ENCODE measurements at regions not wholly inside any gene's neighbourhood (a gene's known extent, or its start where the extent isn't known, plus 50 kb on each side); places are given as distances from the start of the nearest gene placed in this dataset.

- no peaks in the 10 kb centered on the region for H3K9me3 ChIP-seq (ENCODE audit: control insufficient read depth in 1 of 2, insufficient read depth in 1 of 2, low read depth in 1 of 2, low read length in 2 of 2)
- ChIA-PET POLR2A (no interaction called here), CTCF (no interaction called here), RAD21 (ENCODE audit: low non-redundant PET in 1 of 2, low total read pairs in 2 of 2, uncharacterized antibody in 2 of 2, unreplicated experiment in 2 of 2) (no interaction called here)
- ATAC-seq (no peak), DNase-seq (ENCODE audit: low read depth, low spot score) (no peak)
- H3K27me3 ChIP-seq (ENCODE audit: insufficient read depth, low read length): peaks cover 5% of the 10 kb centered on the region; the same call in 1 of the 2 replicates
- no peak overlapping the region for H3K27ac ChIP-seq (ENCODE audit: low read depth, low read length)
- no TSS peak for BruUV-seq (replicated peaks)
- no peak overlapping the region for H2AFZ ChIP-seq (ENCODE audit: low read depth, low read length, poor library complexity, severe bottlenecking)
- H3K36me3 ChIP-seq (ENCODE audit: control insufficient read depth in 1 of 2, insufficient read depth in 2 of 2, low read length in 2 of 2): no peaks in the 10 kb centered on the region
- H3K4me2 ChIP-seq (ENCODE audit: low read length): no peak overlapping the region
- H3K79me2 ChIP-seq (ENCODE audit: insufficient read depth, low read length): no peaks in the 10 kb centered on the region
- intact Hi-C loops (cut with micrococcal nuclease): no loop called here
- TF ChIP-seq ZNF274 (IDR thresholded peaks at IDR 0.05; ENCODE audit: low read depth, low read length) (no peak), FOSL1 (IDR thresholded peaks at IDR 0.05; ENCODE audit: low read depth) (no peak), RAD21 (IDR thresholded peaks at IDR 0.05; ENCODE audit: low read depth) (no peak)
- H4K20me1 ChIP-seq (ENCODE audit: insufficient read depth): no peaks in the 10 kb centered on the region
- H3K9ac ChIP-seq (ENCODE audit: low read length): no peak overlapping the region
- no peaks in the 10 kb centered on the region for H3K4me1 ChIP-seq (ENCODE audit: control insufficient read depth in 1 of 2, insufficient read depth in 2 of 2, low read length in 2 of 2)
- H3K4me3 ChIP-seq (replicated peaks in 1 of 2; ENCODE audit: low read depth in 1 of 2, low read length in 2 of 2): no peak overlapping the region
- no peaks in the 10 kb centered on the region for H3K9me2 ChIP-seq (ENCODE audit: insufficient read depth)
Observed at GRCh38 chr20:41784209-41784958, 166.2 kb upstream of the CHD6 start.

- POLR2A ChIA-PET: no interaction called here
Observed at GRCh38 chr20:41783423-41784208, 165.4 kb upstream of the CHD6 start.

More at GRCh38 chr20:41783423-41784208, 165.4 kb upstream of the CHD6 start:
- ChIA-PET RAD21 (ENCODE audit: low non-redundant PET in 1 of 2, low total read pairs in 2 of 2, uncharacterized antibody in 2 of 2, unreplicated experiment in 2 of 2) (no interaction called here), CTCF (no interaction called here)
- Histone ChIP-seq H3K4me3 (replicated peaks in 1 of 2; ENCODE audit: low read depth in 1 of 2, low read length in 2 of 2) (no peak overlapping the region), H3K4me2 (ENCODE audit: low read length) (no peak overlapping the region), H4K20me1 (ENCODE audit: insufficient read depth) (no peaks in the 10 kb centered on the region), H3K4me1 (ENCODE audit: control insufficient read depth in 1 of 2, insufficient read depth in 2 of 2, low read length in 2 of 2) (no peaks in the 10 kb centered on the region), H3K9me3 (ENCODE audit: control insufficient read depth in 1 of 2, insufficient read depth in 1 of 2, low read depth in 1 of 2, low read length in 2 of 2) (no peaks in the 10 kb centered on the region), H3K79me2 (ENCODE audit: insufficient read depth, low read length) (no peaks in the 10 kb centered on the region), H3K9ac (ENCODE audit: low read length) (no peak overlapping the region), H3K27ac (ENCODE audit: low read depth, low read length) (no peak overlapping the region), H2AFZ (ENCODE audit: low read depth, low read length, poor library complexity, severe bottlenecking) (no peak overlapping the region), H3K27me3 (ENCODE audit: insufficient read depth, low read length) (peaks cover 5% of the 10 kb centered on the region; the same call in 1 of the 2 replicates), H3K36me3 (ENCODE audit: control insufficient read depth in 1 of 2, insufficient read depth in 2 of 2, low read length in 2 of 2) (no peaks in the 10 kb centered on the region), H3K9me2 (ENCODE audit: insufficient read depth) (no peaks in the 10 kb centered on the region)
- no peak for DNase-seq (ENCODE audit: low read depth, low spot score)
- intact Hi-C loops (cut with micrococcal nuclease): no loop called here
- ATAC-seq: no peak
- BruUV-seq (replicated peaks): no TSS peak
- TF ChIP-seq SP1 (IDR thresholded peaks at IDR 0.05; ENCODE audit: low read depth) (no peak), ZNF274 (IDR thresholded peaks at IDR 0.05; ENCODE audit: low read depth, low read length) (no peak), SIN3A (IDR thresholded peaks at IDR 0.05; ENCODE audit: low read depth) (no peak), POLR2A (IDR thresholded peaks at IDR 0.05; ENCODE audit: borderline replicate concordance, extremely low read depth, insufficient read depth, insufficient read length) (no peak), YY1 (IDR thresholded peaks at IDR 0.05; ENCODE audit: extremely low read depth, insufficient replicate concordance, low read depth, low read length) (no peak), EZH2phosphoT487 (IDR thresholded peaks at IDR 0.05; ENCODE audit: borderline replicate concordance) (no peak), FOSL1 (IDR thresholded peaks at IDR 0.05; ENCODE audit: low read depth) (no peak), SRF (IDR thresholded peaks at IDR 0.05; ENCODE audit: low read depth) (no peak), RAD21 (IDR thresholded peaks at IDR 0.05; ENCODE audit: low read depth) (no peak)
